Astrocyte of the spinal cord (primary cell): ENCODE measurements at regions not wholly inside any gene's neighbourhood (a gene's known extent, or its start where the extent isn't known, plus 50 kb on each side); places are given as distances from the start of the nearest gene placed in this dataset.

Experiments
- DNase-seq: peaks from one replicate; pipeline ENCODE4 v3.0.0; 2011; ENCODE audit warnings: low read depth, low spot score
- H3K4me3 ChIP-seq: 2 replicates; pipeline ENCODE4 v1.5.1; 2011; ENCODE audit warnings: low read depth, mild to moderate bottlenecking, low read length, moderate library complexity
- in situ Hi-C: cut with HindIII; loops from 2 replicates; pipeline ENCODE4 v1.10.0; 2017; ENCODE audit warnings: low sequenced_read_pairs
- TF ChIP-seq, protein P1 (sequence below): IDR thresholded peaks from 2 replicates; pipeline ENCODE4 v1.5.1; 2012; ENCODE audit warnings: low read depth, mild to moderate bottlenecking, low read length, inconsistent platforms

DNA sequence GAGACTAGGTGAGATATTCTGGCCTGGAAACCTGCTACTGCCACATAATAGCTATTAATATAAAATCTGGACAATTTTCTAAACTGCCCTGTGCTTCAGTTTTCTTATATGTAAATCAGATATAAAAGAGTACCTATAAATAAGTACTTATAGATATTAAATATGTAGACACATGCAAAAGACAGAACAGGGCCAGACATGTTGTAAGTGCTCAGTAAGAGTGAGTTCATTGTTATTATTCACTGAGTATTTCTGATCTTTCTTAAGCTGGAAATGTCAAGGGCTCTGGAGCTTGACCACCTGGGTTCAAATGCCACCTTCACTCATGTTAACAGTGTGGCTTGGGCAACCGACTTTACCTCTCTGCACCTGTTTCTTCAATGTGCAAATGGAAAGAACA is 179.8 kb downstream of the GALC start:
- TF ChIP-seq, protein P1, sequence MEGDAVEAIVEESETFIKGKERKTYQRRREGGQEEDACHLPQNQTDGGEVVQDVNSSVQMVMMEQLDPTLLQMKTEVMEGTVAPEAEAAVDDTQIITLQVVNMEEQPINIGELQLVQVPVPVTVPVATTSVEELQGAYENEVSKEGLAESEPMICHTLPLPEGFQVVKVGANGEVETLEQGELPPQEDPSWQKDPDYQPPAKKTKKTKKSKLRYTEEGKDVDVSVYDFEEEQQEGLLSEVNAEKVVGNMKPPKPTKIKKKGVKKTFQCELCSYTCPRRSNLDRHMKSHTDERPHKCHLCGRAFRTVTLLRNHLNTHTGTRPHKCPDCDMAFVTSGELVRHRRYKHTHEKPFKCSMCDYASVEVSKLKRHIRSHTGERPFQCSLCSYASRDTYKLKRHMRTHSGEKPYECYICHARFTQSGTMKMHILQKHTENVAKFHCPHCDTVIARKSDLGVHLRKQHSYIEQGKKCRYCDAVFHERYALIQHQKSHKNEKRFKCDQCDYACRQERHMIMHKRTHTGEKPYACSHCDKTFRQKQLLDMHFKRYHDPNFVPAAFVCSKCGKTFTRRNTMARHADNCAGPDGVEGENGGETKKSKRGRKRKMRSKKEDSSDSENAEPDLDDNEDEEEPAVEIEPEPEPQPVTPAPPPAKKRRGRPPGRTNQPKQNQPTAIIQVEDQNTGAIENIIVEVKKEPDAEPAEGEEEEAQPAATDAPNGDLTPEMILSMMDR = no peak
- H3K4me3 ChIP-seq = no peak overlapping the region
- in situ Hi-C loops = no loop called here
- no peak for DNase-seq

DNA sequence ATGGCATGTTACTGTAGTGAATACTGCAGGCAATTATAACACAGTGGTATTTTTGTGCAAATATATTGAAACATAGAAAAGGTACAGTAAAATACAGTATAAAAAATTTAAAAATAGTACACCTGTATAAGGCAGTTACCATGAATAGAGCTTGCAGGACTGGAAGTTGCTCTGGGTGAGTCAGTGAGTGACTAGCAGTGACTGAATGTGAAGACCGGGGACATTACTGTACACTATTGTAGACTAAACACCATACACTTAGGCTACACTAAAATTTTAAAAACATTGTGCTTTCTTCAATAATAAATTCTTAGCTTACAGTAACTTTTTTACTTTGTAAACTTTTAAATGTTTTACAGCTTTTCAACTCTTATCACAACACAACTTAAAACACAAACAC is 181.7 kb downstream of the GALC start:
- TF ChIP-seq, protein P1 = no peak
- in situ Hi-C loops = no loop called here
- DNase-seq = no peak
- H3K4me3 ChIP-seq = no peak overlapping the region

DNA sequence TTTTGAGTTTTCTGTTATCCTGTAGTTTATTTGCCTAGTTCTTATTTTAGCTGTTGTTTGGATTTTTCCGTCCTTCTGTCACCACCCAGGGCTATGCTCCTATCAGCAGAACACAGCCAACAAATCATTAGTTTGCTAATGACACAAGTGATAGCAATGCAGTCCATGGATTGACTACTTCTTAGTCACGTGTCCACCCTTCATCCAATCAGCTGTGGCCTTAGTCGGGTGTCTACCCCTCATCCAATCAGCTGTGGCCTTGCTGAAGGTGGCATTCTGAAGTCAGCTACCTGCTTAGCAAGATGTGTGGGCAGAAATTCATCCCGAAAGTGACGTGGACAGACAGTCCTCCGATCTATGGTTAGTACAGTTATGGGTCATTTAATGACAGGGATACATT is 182.3 kb downstream of the GALC start:
- in situ Hi-C loops = no loop called here
- H3K4me3 ChIP-seq = no peak overlapping the region
- TF ChIP-seq, protein P1 = no peak
- DNase-seq = no peak

DNA sequence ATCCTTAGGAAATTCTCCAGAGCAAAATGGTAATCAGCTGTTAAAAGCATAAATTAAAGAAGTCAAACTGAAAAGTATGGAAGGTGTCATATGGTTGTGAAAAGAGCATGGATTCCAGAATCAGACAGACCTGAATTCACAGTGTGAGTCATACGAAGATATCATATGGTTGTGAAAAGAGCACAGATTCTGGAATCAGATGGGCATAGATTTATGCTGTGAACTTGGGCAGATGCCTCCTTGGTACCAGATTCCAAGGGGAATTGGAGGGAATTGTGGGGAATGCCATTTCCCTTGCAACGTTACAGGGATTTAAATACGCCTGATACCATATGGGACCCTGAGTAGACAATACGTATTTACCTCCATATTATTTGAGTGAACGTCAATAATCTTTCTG is 183.7 kb downstream of the GALC start:
- no peak for DNase-seq
- in situ Hi-C loops = no loop called here
- TF ChIP-seq, protein P1 = no peak
- H3K4me3 ChIP-seq = no peak overlapping the region

DNA sequence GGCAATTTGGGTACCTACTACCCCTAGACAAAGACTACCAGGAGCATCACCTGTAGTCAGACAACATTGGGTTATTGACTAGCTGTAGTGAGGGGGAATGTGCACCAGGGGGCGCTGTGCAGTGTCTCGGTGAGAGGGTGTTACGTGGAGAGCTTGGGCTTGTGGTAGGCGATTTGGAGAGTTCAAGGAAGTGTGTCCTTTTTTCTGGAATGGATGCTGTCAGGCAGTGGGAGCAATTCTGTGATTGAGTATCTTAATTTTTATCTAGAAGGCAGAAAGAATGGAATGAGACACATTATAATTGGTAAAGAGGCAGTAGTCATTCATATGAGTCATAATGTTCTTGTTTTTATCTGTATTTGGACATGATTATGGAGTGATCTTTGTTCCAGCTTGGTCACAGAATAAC is 187.7 kb downstream of the GALC start:
- in situ Hi-C loops = no loop called here
- DNase-seq = peak; percentile 1
- TF ChIP-seq, protein P1 = peak; percentile 50

DNA sequence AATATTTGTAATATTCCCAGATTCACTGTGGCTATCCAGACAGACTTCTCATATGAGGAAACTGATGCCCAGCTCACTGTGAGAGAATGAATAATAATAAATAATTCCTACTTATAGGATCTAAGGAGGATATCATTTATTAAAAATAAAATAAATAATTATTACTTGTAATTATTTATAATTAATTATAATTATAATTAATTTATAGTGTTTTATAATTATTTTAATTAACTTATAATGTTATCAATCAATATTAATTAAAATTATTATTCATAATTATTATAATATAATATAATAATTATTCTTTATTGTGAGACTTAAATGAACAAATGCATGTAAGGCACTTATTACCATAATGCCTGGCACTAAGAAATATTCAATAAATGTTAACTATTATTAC is 192.8 kb downstream of the GALC start:
- H3K4me3 ChIP-seq = no peak overlapping the region
- in situ Hi-C loops = no loop called here
- TF ChIP-seq, protein P1 = no peak
- DNase-seq = no peak

More for the DNA sequence above, 187.7 kb downstream of the GALC start:
- no peak overlapping the region for H3K4me3 ChIP-seq

DNA sequence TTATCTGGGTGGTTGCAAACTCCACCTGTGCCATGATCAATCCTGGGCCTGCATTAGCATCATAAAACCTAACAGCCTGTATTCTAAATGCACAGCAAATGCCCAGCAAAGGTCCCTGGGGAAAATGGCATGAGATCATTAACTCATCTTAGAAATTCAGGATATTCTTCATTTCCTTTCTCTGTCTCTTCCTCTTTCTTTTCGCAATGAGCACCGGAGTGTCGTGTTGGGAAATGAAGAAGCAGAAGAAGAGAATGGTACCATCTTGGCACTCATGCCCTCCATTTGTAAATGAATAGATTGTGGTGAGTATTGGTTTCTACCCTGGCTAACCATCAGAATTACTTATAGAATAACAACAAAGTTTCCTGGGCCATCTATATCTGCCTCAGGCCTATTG is 193.6 kb downstream of the GALC start:
- DNase-seq = no peak
- no peak overlapping the region for H3K4me3 ChIP-seq
- in situ Hi-C loops = no loop called here
- TF ChIP-seq, protein P1 = no peak
